Lung (tissue), 11 donors: ENCODE measurements at regions not wholly inside any gene's neighbourhood (a gene's known extent, or its start where the extent isn't known, plus 50 kb on each side); places are given as distances from the start of the nearest gene placed in this dataset.

ENCODE experiments used
- ATAC-seq: fragments of 200-7000 bp; cut with Tn5 transposase; one replicate; pipeline ENCODE4 v1.9.1; 2020; ENCODE audit warnings: moderate number of reproducible peaks; ENCODE audit not compliant: insufficient read depth, low FRiP score
- DNase-seq, 3 donors: peaks; one replicate each; pipeline ENCODE4 v3.0.0-alpha.2; 2013 to 2017
- H3K27ac ChIP-seq, 2 donors: one replicate each; pipeline ENCODE4 v1.5.1; 2013; ENCODE audit warnings: mild to moderate bottlenecking in 2 of 2, moderate library complexity in 2 of 2, control low read depth in 1 of 2, inconsistent platforms in 1 of 2, low read depth in 1 of 2, low read length in 1 of 2
- H3K27me3 ChIP-seq, 3 donors: one replicate each; pipeline ENCODE4 v1.5.1; 2013; ENCODE audit warnings: low read length in 2 of 3; ENCODE audit not compliant: control insufficient read depth in 3 of 3, insufficient read depth in 3 of 3
- H3K36me3 ChIP-seq, 4 donors: one replicate each; pipeline ENCODE4 v1.5.1; 2013; ENCODE audit warnings: low read length in 4 of 4, mild to moderate bottlenecking in 1 of 4, moderate library complexity in 1 of 4; ENCODE audit not compliant: control insufficient read depth in 4 of 4, insufficient read depth in 4 of 4
- H3K4me1 ChIP-seq, 5 donors: one replicate each; pipeline ENCODE4 v1.5.1; 2013; ENCODE audit warnings: low read length in 5 of 5, mild to moderate bottlenecking in 2 of 5, moderate library complexity in 1 of 5; ENCODE audit not compliant: control insufficient read depth in 5 of 5, insufficient read depth in 5 of 5
- H3K4me3 ChIP-seq: one replicate; pipeline ENCODE4 v1.5.1; 2013; ENCODE audit warnings: mild to moderate bottlenecking, control low read depth, moderate library complexity
- H3K9ac ChIP-seq, 2 donors: one replicate each; pipeline ENCODE4 v1.5.1; 2013; ENCODE audit warnings: low read length in 2 of 2, control low read depth in 1 of 2; ENCODE audit not compliant: insufficient read depth in 1 of 2
- H3K9me3 ChIP-seq, 4 donors: one replicate each; pipeline ENCODE4 v1.5.1; 2013; ENCODE audit warnings: low read length in 3 of 4, mild to moderate bottlenecking in 1 of 4, moderate library complexity in 1 of 4; ENCODE audit not compliant: control insufficient read depth in 4 of 4, insufficient read depth in 3 of 4
- CTCF ChIP-seq: IDR thresholded peaks from 2 replicates; pipeline ENCODE4 v1.5.1; 2012; ENCODE audit warnings: mild to moderate bottlenecking; ENCODE audit errors: control extremely low read depth, extremely low read depth
- WGBS, 2 donors: extraction: QIAGEN DNeasy Blood & Tissue Kit; methylation state at CpG; one replicate each; pipeline ENCODE4 v1.1.7; 2013; 5-methylcytosine and 5-hydroxymethylcytosine counted together
- donor health status: control.
- donor health status: control.
- donor health status: Bipolar disorder and iron deficiency.
- donor health status: healthy.
- donor health status: DM: yes; HTN: yes; CAD: no.

- Histone ChIP-seq H3K27me3 (no peaks in the 10 kb centered on the region), H3K4me3 (no peak overlapping the region), H3K9me3 (peaks cover 0 to 15% (median 8%) of the 10 kb centered on the region in 4 donors), H3K27ac (no peak overlapping the region), H3K36me3 (no peaks in the 10 kb centered on the region), H3K9ac (no peak overlapping the region), H3K4me1 (peaks cover 0 to 19% (median 3%) of the 10 kb centered on the region in 5 donors)
- TF ChIP-seq CTCF = no peak
- DNase-seq (no peak), ATAC-seq (no peak)
These were observed 187.2 kb upstream of the ANKRD55 start for GRCh38 chr5:56420323-56420722.

- H3K27me3 ChIP-seq = no peaks in the 10 kb centered on the region
- H3K9me3 ChIP-seq = peaks cover 0 to 15% (median 8%) of the 10 kb centered on the region in 4 donors
- H3K4me1 ChIP-seq = peaks cover 0 to 20% (median 3%) of the 10 kb centered on the region in 5 donors
- H3K4me3 ChIP-seq = no peak overlapping the region
- H3K36me3 ChIP-seq = no peaks in the 10 kb centered on the region
- DNase-seq (no peak), ATAC-seq (no peak)
- H3K27ac ChIP-seq = no peak overlapping the region
- no peak for TF ChIP-seq CTCF
- no peak overlapping the region for H3K9ac ChIP-seq
- 92 to 98% methylated on average over 2 of the region's 2 CpGs for WGBS, 2 donors
These were observed 186.5 kb upstream of the ANKRD55 start for GRCh38 chr5:56419667-56420066.

GRCh38 chr5:56415356-56415765, 182.2 kb upstream of the ANKRD55 start:
- peak; percentile 32 to 40 (median 35) for DNase-seq

More at GRCh38 chr5:56415356-56415765, 182.2 kb upstream of the ANKRD55 start:
- H3K4me1 ChIP-seq = peaks cover 0 to 11% (median 0%) of the 10 kb centered on the region in 5 donors
- H3K9me3 ChIP-seq = peaks cover 0 to 12% (median 6%) of the 10 kb centered on the region in 4 donors
- 32 to 59% methylated on average over 3 of the region's 3 CpGs for WGBS, 2 donors
- H3K9ac ChIP-seq = no peak overlapping the region
- ATAC-seq = peak; percentile 86
- H3K4me3 ChIP-seq = no peak overlapping the region
- peak overlapping the region in 1 of 2 donors; percentile 50 for H3K27ac ChIP-seq
- no peaks in the 10 kb centered on the region for H3K36me3 ChIP-seq
- H3K27me3 ChIP-seq = no peaks in the 10 kb centered on the region
- TF ChIP-seq CTCF = no peak
